Colon (tissue), 2 donors: ENCODE measurements at regions not wholly inside any gene's neighbourhood (a gene's known extent, or its start where the extent isn't known, plus 50 kb on each side); places are given as distances from the start of the nearest gene placed in this dataset.
"Not testable (repeated sequence)": the region's sequence is repeated elsewhere in the genome, so short reads cannot be mapped to it uniquely, and the experiment has no call there.

Experiments used
- FAIRE-seq: peaks from 2 replicates; lab custom pipeline; 2012; peaks lifted over from hg19 to GRCh38; lab: Jason Lieb, UNC
- donor health status: control.
- donor health status: control.

GRCh38 chr6:4459032-4459431, 317.2 kb upstream of the CDYL start:
- FAIRE-seq = no peak

GRCh38 chr6:4451718-4452117, 316.3 kb upstream of the ECI2 start:
- FAIRE-seq = no peak

DNA sequence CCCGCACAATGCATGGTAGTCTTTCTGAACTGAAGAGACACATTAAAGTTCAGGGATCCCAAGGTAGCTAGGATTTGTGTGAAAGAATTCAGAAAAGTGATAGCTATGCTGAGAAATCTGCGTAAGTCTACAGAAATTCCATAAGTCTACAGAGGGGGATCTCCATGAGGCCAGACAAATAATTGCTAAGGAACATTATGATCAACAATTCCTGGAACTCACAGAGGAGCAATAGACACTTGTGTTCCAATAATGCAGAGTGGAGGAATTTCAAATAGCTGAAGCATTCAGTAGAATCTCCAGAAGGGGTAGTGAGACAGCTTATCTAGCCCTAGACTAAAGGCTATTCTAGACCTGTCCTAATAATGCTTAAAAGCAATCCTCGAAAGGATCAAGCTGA, 315.7 kb upstream of the ECI2 start:
- no peak for FAIRE-seq

- no peak for FAIRE-seq
Measured at GRCh38 chr6:4450237-4450636, 314.9 kb upstream of the ECI2 start.

GRCh38 chr6:4449409-4449808, 314.0 kb upstream of the ECI2 start:
- no peak for FAIRE-seq

DNA sequence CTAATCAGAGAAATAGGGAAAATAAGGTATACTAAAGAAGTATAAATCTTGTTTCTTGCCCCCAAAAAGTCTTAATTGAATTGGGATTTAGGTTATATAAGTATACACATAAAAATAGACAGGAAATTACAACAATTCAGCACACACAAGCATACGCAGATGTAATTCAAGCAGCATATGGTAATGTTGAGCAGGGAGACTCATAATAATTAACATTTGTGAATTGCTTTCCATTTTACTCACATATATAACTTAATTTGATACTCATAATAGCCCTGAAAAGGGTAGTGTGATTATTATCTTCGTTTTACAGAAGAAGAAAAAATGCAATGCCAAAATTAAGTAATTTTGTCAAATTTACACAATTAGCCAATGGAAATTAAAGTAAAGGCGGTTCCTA, 313.5 kb upstream of the ECI2 start:
- FAIRE-seq = no peak

- FAIRE-seq = no peak
Measured at GRCh38 chr6:4447639-4448330, 312.4 kb upstream of the ECI2 start.

DNA sequence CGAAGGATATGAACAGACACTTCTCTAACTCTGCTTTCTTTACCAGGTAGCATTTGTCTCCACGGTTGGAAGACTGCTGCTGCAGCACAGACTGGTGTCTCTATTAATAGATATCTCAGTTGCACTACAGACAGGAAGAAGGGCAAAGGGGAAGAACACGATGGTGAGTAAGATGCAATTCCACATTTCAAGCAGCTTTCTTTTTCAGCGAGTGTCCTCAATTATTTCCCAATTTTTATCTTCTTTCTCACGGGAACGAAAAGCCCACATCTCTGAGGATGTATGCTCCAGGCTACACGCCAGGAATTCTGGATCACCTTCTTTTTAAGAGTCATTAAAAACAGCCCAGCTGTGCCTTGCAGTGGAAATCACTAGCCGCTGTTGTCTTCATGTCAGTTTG, 311.6 kb upstream of the ECI2 start:
- FAIRE-seq = no peak

- no peak for FAIRE-seq
Measured at GRCh38 chr6:4441981-4442434, 306.6 kb upstream of the ECI2 start.

DNA sequence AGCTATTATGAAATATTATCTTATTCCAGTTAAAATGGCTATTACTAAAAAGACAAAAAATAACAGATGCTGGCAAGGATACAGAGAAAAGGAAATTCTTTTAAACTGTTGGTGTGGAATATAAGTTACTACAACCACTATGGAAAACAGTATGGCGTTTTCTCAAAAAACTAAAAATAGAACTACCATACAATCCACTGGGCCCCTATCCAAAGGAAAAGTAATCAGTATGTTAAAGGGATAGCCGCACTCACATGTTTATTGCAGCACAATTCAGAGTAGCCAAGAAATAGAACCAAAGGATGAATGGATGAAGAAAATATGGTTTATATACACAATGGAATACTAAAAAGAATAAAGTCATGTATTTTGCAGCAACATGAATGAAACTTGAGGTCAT, 303.8 kb upstream of the ECI2 start:
- no peak for FAIRE-seq

DNA sequence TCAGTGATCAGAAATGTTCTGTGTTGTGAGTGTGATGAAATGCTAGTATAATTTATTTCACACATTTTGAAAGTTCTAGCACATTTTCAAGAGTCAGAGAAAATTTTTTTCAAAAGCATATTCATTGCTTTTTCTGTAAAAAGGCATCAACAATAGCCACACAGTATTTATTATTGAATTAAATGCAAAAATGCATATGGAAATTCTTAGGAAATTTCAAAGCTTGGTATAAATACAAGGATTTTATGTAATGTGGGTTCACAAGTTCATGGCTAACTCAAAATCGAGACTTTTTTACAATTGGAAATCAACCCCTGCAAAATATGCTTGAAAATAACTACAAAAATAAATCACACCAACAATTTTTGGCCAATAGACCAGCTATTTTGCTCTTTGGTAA, 302.0 kb upstream of the ECI2 start:
- FAIRE-seq = no peak

- FAIRE-seq = no peak
Measured at GRCh38 chr6:4435981-4436445, 300.6 kb upstream of the ECI2 start.

- FAIRE-seq = no peak
Measured at GRCh38 chr6:4434655-4435054, 299.3 kb upstream of the ECI2 start.

DNA sequence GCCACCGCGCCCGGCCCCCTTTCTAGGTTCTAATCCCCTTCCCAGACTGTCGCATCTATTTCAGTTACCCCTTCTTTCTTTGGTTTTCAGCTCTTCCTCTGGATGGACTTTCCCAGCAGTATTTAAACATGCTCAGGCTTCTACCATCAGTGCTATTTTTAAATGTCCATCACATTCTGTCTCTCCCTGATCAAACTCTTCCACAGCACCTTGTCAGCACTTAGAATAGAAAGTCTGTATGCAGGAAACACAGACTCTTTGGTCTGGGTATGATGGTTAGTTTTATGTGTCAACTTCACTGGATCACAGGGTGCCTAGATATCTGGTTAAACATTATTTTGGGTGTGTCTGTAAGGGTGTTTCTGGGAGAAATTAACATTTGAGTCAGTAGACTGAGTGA, 297.8 kb upstream of the ECI2 start:
- no peak for FAIRE-seq

DNA sequence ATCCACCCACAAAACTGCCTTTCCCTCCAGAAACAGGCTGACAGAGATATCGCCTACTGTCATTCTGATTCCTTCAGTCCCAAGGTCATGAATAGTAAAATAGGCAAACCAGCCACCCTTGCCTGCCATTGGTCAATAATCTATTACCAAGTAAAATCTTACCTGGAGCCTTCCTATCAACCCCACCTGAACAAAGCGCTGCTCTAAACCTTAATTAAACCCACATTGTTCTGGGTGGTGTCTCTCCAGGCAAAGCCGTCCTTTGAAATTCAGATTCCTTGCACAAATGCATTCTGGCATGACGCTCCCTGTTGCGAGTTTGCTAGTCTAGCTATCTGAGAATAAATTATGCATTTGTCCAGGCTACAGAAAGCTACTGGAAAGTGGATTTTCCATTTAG, 291.6 kb upstream of the ECI2 start:
- no peak for FAIRE-seq

GRCh38 chr6:4421837-4422236, 286.5 kb upstream of the ECI2 start:
- FAIRE-seq = no peak

GRCh38 chr6:4420160-4420865, 284.9 kb upstream of the ECI2 start:
- no peak for FAIRE-seq

- no peak for FAIRE-seq
Measured at GRCh38 chr6:4415549-4415948, 280.2 kb upstream of the ECI2 start.

GRCh38 chr6:4414078-4414477, 278.7 kb upstream of the ECI2 start:
- not testable (repeated sequence) for FAIRE-seq

DNA sequence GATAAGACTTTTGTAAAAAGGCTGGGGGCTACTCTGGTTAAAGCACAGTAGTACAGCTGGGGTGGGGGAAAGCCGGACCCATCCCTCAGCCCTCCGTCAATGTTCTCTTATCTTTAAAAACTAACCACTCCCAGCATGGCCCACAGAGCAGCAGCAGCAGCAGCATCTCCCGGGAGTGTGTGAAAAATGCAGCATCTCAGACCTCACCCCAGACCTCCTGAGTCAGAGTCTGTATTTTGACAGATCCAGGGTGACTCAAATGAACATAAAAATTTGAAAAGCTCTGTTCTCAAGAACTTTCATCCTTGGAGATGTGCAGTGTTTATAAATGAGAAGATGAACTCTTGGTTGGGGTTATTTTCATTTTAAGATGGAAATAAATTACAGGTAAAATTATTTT, 277.7 kb upstream of the ECI2 start:
- no peak for FAIRE-seq

GRCh38 chr6:4412488-4412887, 277.1 kb upstream of the ECI2 start:
- FAIRE-seq = no peak

- no peak for FAIRE-seq
Measured at GRCh38 chr6:4412077-4412476, 276.7 kb upstream of the ECI2 start.

GRCh38 chr6:4407710-4408109, 272.3 kb upstream of the ECI2 start:
- FAIRE-seq = not testable (repeated sequence)
